SKM-1 treated with dmso at 0.1 percent for 144 hours (cell line): ENCODE measurements at regions not wholly inside any gene's neighbourhood (a gene's known extent, or its start where the extent isn't known, plus 50 kb on each side); places are given as distances from the start of the nearest gene placed in this dataset.

Experiments used
- DNase-seq: peaks from one replicate; lab custom pipeline; 2025; ENCODE audit not compliant: unreplicated experiment; lab: John Stamatoyannopoulos, UW

GRCh38 chr5:2570586-2570985 is 180.9 kb downstream of the IRX2 start:
- no peak for DNase-seq

GRCh38 chr5:2569774-2570542 is 181.5 kb downstream of the IRX2 start:
- no peak for DNase-seq

- DNase-seq, result no peak
These were observed 182.3 kb downstream of the IRX2 start for GRCh38 chr5:2569176-2569575.

GRCh38 chr5:2566284-2566683 is 185.2 kb downstream of the IRX2 start:
- DNase-seq, result no peak

GRCh38 chr5:2565147-2565546 is 186.3 kb downstream of the IRX2 start:
- no peak for DNase-seq

GRCh38 chr5:2563046-2563445 is 188.4 kb downstream of the IRX2 start:
- DNase-seq, result no peak

- no peak for DNase-seq
These were observed 189.4 kb downstream of the IRX2 start for GRCh38 chr5:2562036-2562435.

- DNase-seq, result no peak
These were observed 191.0 kb downstream of the IRX2 start for GRCh38 chr5:2560435-2560834.

GRCh38 chr5:2557435-2557834 is 194.0 kb downstream of the IRX2 start:
- DNase-seq, result no peak

GRCh38 chr5:2556375-2556966 is 195.0 kb downstream of the IRX2 start:
- no peak for DNase-seq

- no peak for DNase-seq
These were observed 197.9 kb downstream of the IRX2 start for GRCh38 chr5:2553611-2554010.

GRCh38 chr5:2550509-2550908 is 201.0 kb downstream of the IRX2 start:
- no peak for DNase-seq

GRCh38 chr5:2549900-2550299 is 201.6 kb downstream of the IRX2 start:
- DNase-seq, result no peak

GRCh38 chr5:2549354-2549753 is 202.1 kb downstream of the IRX2 start:
- DNase-seq, result no peak

- no peak for DNase-seq
These were observed 204.5 kb downstream of the IRX2 start for GRCh38 chr5:2546938-2547337.

GRCh38 chr5:2544003-2544402 is 207.5 kb downstream of the IRX2 start:
- no peak for DNase-seq

- DNase-seq, result no peak
These were observed 208.7 kb downstream of the IRX2 start for GRCh38 chr5:2542821-2543220.

- no peak for DNase-seq
These were observed 209.5 kb downstream of the IRX2 start for GRCh38 chr5:2542026-2542425.

- DNase-seq, result no peak
These were observed 213.3 kb downstream of the IRX2 start for GRCh38 chr5:2538169-2538568.

GRCh38 chr5:2537378-2538145 is 213.9 kb downstream of the IRX2 start:
- no peak for DNase-seq

- no peak for DNase-seq
These were observed 214.7 kb downstream of the IRX2 start for GRCh38 chr5:2536632-2537377.
